Activated CD4-positive, alpha-beta memory T cell treated with anti-CD3 and anti-CD28 coated beads, Interleukin-2, amount 10 ng/mL, durations not matched to agents 7 days and 5 days (primary cell): ENCODE measurements at regions not wholly inside any gene's neighbourhood (a gene's known extent, or its start where the extent isn't known, plus 50 kb on each side); places are given as distances from the start of the nearest gene placed in this dataset.

Experiments
- CTCF ChIA-PET: fragments of 350-600 bp; sonication (Branson Sonifier 250); formaldehyde crosslinking; loops from one replicate; lab custom pipeline; 2021; ENCODE audit warnings: antibody characterized with exemption, inconsistent platforms; lab: Charles Lee
- POLR2A ChIA-PET: fragments of 350-600 bp; sonication (Branson Sonifier 250); formaldehyde crosslinking; loops from one replicate; lab custom pipeline; 2021; ENCODE audit warnings: antibody characterized with exemption; lab: Charles Lee
- DNase-seq: peaks from one replicate; pipeline ENCODE4 v3.0.0-alpha.2; 2020
- H3K27ac Mint-ChIP-seq: one replicate; pipeline ENCODE4 v1.8.0; 2021; ENCODE audit warnings: mild to moderate bottlenecking, mixed read lengths
- H3K27me3 Mint-ChIP-seq: one replicate; pipeline ENCODE4 v1.8.0; 2021; ENCODE audit warnings: mixed read lengths
- H3K36me3 Mint-ChIP-seq: one replicate; pipeline ENCODE4 v1.8.0; 2021; ENCODE audit warnings: low read depth, mixed read lengths
- H3K4me1 Mint-ChIP-seq: one replicate; pipeline ENCODE4 v1.8.0; 2021; ENCODE audit warnings: mixed read lengths
- H3K4me3 Mint-ChIP-seq: one replicate; pipeline ENCODE4 v1.8.0; 2021; ENCODE audit warnings: mild to moderate bottlenecking, mixed read lengths
- H3K9me3 Mint-ChIP-seq: one replicate; pipeline ENCODE4 v1.8.0; 2021; ENCODE audit warnings: mixed read lengths

GRCh38 chr6:132244744-132245143, 156.5 kb downstream of the MOXD1 start:
- ChIA-PET CTCF (no interaction called here), POLR2A (no interaction called here)
- DNase-seq, result no peak
- Mint-ChIP-seq H3K27ac (no peak overlapping the region), H3K4me3 (no peak overlapping the region), H3K9me3 (no peaks in the 10 kb centered on the region), H3K27me3 (peaks cover 8% of the 10 kb centered on the region), H3K36me3 (no peaks in the 10 kb centered on the region), H3K4me1 (no peaks in the 10 kb centered on the region)

DNA sequence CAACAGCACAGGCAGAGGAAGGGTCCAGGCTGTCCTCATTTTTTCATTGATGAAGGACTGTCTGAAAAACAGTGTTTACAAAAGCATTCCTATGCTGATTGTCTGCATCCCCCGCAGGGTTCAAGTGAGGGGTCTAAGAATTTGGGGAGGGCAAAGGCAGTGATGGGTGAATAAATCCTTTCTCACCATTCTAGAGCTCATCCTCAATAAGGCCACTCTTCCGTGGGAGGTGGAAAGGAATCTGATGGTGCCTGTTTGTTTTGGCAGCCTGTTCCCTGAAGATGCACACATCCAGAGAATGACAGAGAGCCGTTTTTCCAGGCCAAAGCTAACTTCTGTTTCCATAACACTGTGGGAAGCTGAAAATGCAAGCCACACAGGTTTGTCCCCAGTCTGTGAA, 164.5 kb downstream of the MOXD1 start:
- H3K36me3 Mint-ChIP-seq, result no peaks in the 10 kb centered on the region
- no peak overlapping the region for H3K4me3 Mint-ChIP-seq
- ChIA-PET POLR2A (no interaction called here), CTCF (no interaction called here)
- H3K4me1 Mint-ChIP-seq, result no peaks in the 10 kb centered on the region
- peaks cover 5% of the 10 kb centered on the region for H3K27me3 Mint-ChIP-seq
- no peaks in the 10 kb centered on the region for H3K9me3 Mint-ChIP-seq
- DNase-seq, result no peak
- H3K27ac Mint-ChIP-seq, result no peak overlapping the region

DNA sequence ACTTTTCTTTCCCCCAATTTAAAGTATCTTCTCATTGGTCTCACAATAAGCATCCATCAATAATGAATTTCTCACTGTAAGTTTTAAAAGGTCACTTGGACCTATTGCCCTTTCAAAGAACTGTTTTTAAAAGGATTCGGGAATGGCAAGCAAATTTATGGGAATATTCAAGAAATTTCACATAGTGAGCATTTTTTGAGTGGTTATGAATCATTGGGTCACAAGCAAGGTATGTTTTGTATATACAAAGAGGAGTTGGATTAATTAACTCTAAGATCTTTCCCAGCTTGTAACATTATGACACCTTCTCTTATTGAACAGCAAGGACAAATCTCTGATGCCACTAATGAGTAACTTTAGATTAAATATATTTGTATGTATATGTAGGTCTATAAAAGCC, 165.0 kb downstream of the MOXD1 start:
- no peak for DNase-seq
- no peak overlapping the region for H3K27ac Mint-ChIP-seq
- CTCF ChIA-PET, result no interaction called here
- H3K27me3 Mint-ChIP-seq, result peaks cover 5% of the 10 kb centered on the region
- H3K4me1 Mint-ChIP-seq, result no peaks in the 10 kb centered on the region
- H3K9me3 Mint-ChIP-seq, result no peaks in the 10 kb centered on the region
- no peak overlapping the region for H3K4me3 Mint-ChIP-seq
- no peaks in the 10 kb centered on the region for H3K36me3 Mint-ChIP-seq
- POLR2A ChIA-PET, result no interaction called here

GRCh38 chr6:132235596-132236280, 165.5 kb downstream of the MOXD1 start:
- ChIA-PET POLR2A (no interaction called here), CTCF (no interaction called here)
- Mint-ChIP-seq H3K4me1 (no peaks in the 10 kb centered on the region), H3K36me3 (no peaks in the 10 kb centered on the region), H3K27ac (no peak overlapping the region), H3K9me3 (no peaks in the 10 kb centered on the region), H3K27me3 (peaks cover 5% of the 10 kb centered on the region), H3K4me3 (no peak overlapping the region)
- no peak for DNase-seq

DNA sequence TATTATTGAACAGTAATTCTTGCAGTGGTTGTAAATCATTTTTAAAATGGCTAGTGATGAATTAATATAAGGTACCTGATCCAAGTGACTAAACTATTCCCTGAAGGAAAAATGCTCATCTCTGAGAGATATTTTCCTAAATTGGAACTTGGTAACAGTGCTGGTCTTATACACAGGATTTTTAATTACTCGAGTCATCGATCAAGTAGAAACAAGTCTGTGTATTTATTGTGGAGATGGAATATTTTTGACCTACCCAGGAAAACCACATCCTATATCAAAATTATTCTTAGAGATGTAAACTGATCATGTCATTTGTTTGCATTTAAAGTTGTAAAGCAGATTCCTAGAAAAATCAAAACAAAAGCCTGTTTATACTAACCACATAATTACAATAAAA, 166.9 kb downstream of the MOXD1 start:
- POLR2A ChIA-PET, result no interaction called here
- no peaks in the 10 kb centered on the region for H3K4me1 Mint-ChIP-seq
- no peaks in the 10 kb centered on the region for H3K9me3 Mint-ChIP-seq
- H3K36me3 Mint-ChIP-seq, result no peaks in the 10 kb centered on the region
- DNase-seq, result no peak
- H3K27me3 Mint-ChIP-seq, result peaks cover 5% of the 10 kb centered on the region
- H3K4me3 Mint-ChIP-seq, result no peak overlapping the region
- CTCF ChIA-PET, result no interaction called here
- no peak overlapping the region for H3K27ac Mint-ChIP-seq

GRCh38 chr6:132231121-132231884, 170.0 kb downstream of the MOXD1 start:
- H3K9me3 Mint-ChIP-seq, result peaks cover 3% of the 10 kb centered on the region
- DNase-seq, result no peak
- no peak overlapping the region for H3K27ac Mint-ChIP-seq
- ChIA-PET CTCF (no interaction called here), POLR2A (no interaction called here)
- no peaks in the 10 kb centered on the region for H3K4me1 Mint-ChIP-seq
- no peak overlapping the region for H3K4me3 Mint-ChIP-seq
- peaks cover 2% of the 10 kb centered on the region for H3K27me3 Mint-ChIP-seq
- H3K36me3 Mint-ChIP-seq, result no peaks in the 10 kb centered on the region

- no peak overlapping the region for H3K4me3 Mint-ChIP-seq
- no peaks in the 10 kb centered on the region for H3K4me1 Mint-ChIP-seq
- H3K27ac Mint-ChIP-seq, result no peak overlapping the region
- H3K36me3 Mint-ChIP-seq, result no peaks in the 10 kb centered on the region
- ChIA-PET POLR2A (no interaction called here), CTCF (no interaction called here)
- no peak for DNase-seq
- H3K27me3 Mint-ChIP-seq, result no peaks in the 10 kb centered on the region
- H3K9me3 Mint-ChIP-seq, result peaks cover 10% of the 10 kb centered on the region
Observed at GRCh38 chr6:132228894-132229293, 172.4 kb downstream of the MOXD1 start.

DNA sequence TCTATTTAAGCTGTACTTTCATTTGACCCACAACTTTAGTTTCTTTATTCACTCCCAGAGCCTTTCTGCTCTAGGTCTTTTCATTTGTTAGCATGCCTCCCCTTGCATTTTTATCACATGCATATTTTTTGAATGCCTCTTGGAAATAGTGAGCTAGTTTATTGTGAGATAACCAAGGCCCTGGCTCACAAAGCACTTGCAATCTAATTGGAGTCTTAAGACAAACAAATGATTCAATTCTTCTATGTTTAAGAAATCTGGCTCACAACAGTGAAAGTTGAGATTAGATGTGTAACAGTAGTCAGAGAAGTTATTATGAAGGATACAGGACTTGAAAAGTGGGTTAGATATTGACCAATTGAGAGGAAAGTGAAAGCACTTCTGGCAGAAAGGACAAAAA, 173.4 kb downstream of the MOXD1 start:
- Mint-ChIP-seq H3K36me3 (no peaks in the 10 kb centered on the region), H3K4me1 (no peaks in the 10 kb centered on the region), H3K27ac (no peak overlapping the region), H3K27me3 (no peaks in the 10 kb centered on the region), H3K4me3 (no peak overlapping the region), H3K9me3 (peaks cover 10% of the 10 kb centered on the region)
- CTCF ChIA-PET, result no interaction called here
- no peak for DNase-seq
- POLR2A ChIA-PET, result no interaction called here

DNA sequence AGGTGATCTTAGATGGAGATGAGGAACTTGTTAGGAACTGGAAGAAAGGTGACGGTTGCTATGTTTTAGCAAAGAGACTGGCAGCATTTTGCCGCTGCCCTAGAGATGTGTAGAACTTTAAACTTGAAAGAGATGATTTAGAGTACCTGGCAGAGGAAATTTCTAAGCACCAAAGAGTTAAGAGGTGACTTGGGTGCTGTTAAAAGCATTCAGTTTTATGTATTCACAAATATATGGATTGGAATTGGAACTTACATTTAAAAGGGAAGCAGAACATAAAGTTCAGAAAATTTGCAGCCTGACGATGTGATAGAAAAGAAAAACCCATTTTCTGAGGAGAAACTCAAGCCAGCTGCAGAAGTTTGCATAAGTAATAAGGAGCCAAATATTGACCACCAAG, 176.3 kb downstream of the MOXD1 start:
- no peak overlapping the region for H3K4me3 Mint-ChIP-seq
- no peaks in the 10 kb centered on the region for H3K36me3 Mint-ChIP-seq
- no peak overlapping the region for H3K27ac Mint-ChIP-seq
- POLR2A ChIA-PET, result no interaction called here
- H3K4me1 Mint-ChIP-seq, result no peaks in the 10 kb centered on the region
- no peaks in the 10 kb centered on the region for H3K27me3 Mint-ChIP-seq
- no peak for DNase-seq
- CTCF ChIA-PET, result no interaction called here
- peaks cover 10% of the 10 kb centered on the region for H3K9me3 Mint-ChIP-seq

DNA sequence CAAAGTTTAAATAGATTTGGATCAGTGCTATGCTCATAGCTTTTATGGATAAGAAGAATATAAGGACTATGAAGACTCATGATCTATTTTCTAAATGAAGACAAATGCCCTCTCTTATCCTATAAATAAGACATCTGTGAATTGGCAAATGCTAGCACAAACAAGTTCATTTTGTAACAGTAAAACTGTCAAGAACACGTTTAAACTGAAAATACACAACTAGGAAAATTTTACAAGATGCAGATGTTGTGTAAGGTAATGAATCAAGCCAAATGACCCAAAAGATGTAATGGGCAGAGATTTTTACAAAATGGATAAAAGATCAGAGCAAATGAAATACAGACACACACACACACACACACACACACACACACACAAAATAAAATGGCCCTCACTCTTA, 180.5 kb downstream of the MOXD1 start:
- H3K36me3 Mint-ChIP-seq, result no peaks in the 10 kb centered on the region
- ChIA-PET CTCF (no interaction called here), POLR2A (no interaction called here)
- no peak overlapping the region for H3K27ac Mint-ChIP-seq
- DNase-seq, result no peak
- H3K9me3 Mint-ChIP-seq, result peaks cover 7% of the 10 kb centered on the region
- H3K27me3 Mint-ChIP-seq, result peaks cover 2% of the 10 kb centered on the region
- H3K4me3 Mint-ChIP-seq, result no peak overlapping the region
- no peaks in the 10 kb centered on the region for H3K4me1 Mint-ChIP-seq

GRCh38 chr6:132219901-132220300, 181.4 kb downstream of the MOXD1 start:
- ChIA-PET CTCF (no interaction called here), POLR2A (no interaction called here)
- Mint-ChIP-seq H3K4me3 (no peak overlapping the region), H3K9me3 (peaks cover 5% of the 10 kb centered on the region), H3K27ac (no peak overlapping the region), H3K27me3 (peaks cover 2% of the 10 kb centered on the region), H3K4me1 (no peaks in the 10 kb centered on the region), H3K36me3 (no peaks in the 10 kb centered on the region)
- DNase-seq, result no peak

DNA sequence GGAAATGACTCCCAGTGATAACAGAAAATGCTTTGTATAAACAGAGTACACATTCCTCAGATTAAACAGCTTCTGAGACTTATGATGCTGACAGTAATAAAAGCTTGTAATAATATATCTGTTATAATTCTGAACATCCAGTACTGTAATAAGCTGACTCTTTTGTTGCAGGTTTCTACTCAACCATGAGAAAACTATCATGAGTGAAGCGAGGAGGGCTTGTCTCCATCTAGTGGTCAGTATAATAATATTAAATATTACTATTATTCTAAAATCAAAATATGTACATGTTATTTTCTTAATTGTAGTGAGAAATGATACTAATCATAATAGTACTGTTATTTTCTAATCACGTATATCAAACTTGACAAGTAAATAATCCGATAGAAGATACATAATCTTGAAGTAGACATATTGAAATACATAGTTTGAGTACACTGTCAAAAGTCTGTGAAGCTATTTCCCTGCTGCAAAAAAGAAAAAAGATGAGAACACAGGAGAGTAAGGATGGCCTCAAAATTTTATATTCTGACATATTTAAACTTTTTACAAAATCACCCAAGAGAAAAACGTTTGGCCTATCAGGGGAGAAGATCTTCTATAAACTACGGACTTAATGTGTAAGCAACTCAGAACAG, 183.1 kb downstream of the MOXD1 start:
- Mint-ChIP-seq H3K9me3 (no peaks in the 10 kb centered on the region), H3K36me3 (no peaks in the 10 kb centered on the region), H3K27ac (no peak overlapping the region), H3K4me1 (no peaks in the 10 kb centered on the region), H3K4me3 (no peak overlapping the region), H3K27me3 (peaks cover 3% of the 10 kb centered on the region)
- POLR2A ChIA-PET, result no interaction called here
- DNase-seq, result no peak
- CTCF ChIA-PET, result interaction anchor here (0.5 to 3.1 kb wide), 5 partner anchors 12 to 307 kb away, joined by 3 to 15 read pairs (median 3); no protein-coding TSS in a partner anchor

GRCh38 chr6:132215805-132216204, 185.5 kb downstream of the MOXD1 start:
- Mint-ChIP-seq H3K4me1 (no peaks in the 10 kb centered on the region), H3K27me3 (peaks cover 6% of the 10 kb centered on the region), H3K9me3 (no peaks in the 10 kb centered on the region), H3K4me3 (no peak overlapping the region), H3K36me3 (no peaks in the 10 kb centered on the region), H3K27ac (no peak overlapping the region)
- no peak for DNase-seq
- CTCF ChIA-PET, result no interaction called here
- POLR2A ChIA-PET, result no interaction called here
